SK-N-MC (cell line): ENCODE measurements at regions not wholly inside any gene's neighbourhood (a gene's known extent, or its start where the extent isn't known, plus 50 kb on each side); places are given as distances from the start of the nearest gene placed in this dataset.
"Not testable (repeated sequence)": the region's sequence is repeated elsewhere in the genome, so short reads cannot be mapped to it uniquely, and the experiment has no call there.

Experiments used
- DNase-seq: peaks from one replicate; pipeline ENCODE4 v3.0.0-alpha.2; 2011; ENCODE audit warnings: low read depth, low spot score
- H3K27ac ChIP-seq: fragments of 200-600 bp; sonication (generic); 2 replicates; pipeline ENCODE4 v1.5.1; 2016; ENCODE audit warnings: mixed run types
- H3K36me3 ChIP-seq: fragments of 200-600 bp; sonication (generic); 2 replicates; pipeline ENCODE4 v1.6.1; 2017; ENCODE audit warnings: antibody characterized with exemption, low read length, mixed read lengths; ENCODE audit not compliant: insufficient read depth
- H3K4me3 ChIP-seq: fragments of 200-600 bp; sonication (generic); 2 replicates; pipeline ENCODE4 v1.5.1; 2016
- H3K9ac ChIP-seq: fragments of 200-600 bp; sonication (generic); 2 replicates; pipeline ENCODE4 v1.8.0; 2017; ENCODE audit warnings: mixed run types, mixed read lengths; ENCODE audit not compliant: insufficient read length
- H3K9me3 ChIP-seq: fragments of 200-600 bp; sonication (generic); 2 replicates; pipeline ENCODE4 v1.6.1; 2017; ENCODE audit warnings: low read depth, mild to moderate bottlenecking, antibody characterized with exemption, low read length, moderate library complexity, mixed read lengths
- EZH2 ChIP-seq: fragments of 200-600 bp; sonication (generic); IDR thresholded peaks from one replicate; pipeline ENCODE4 v1.6.1; 2017; ENCODE audit warnings: antibody characterized with exemption
- FOXP2 ChIP-seq: optimal IDR thresholded peaks from 2 replicates; pipeline ENCODE3; 2011; ENCODE audit warnings: mild to moderate bottlenecking, moderate library complexity; ENCODE audit not compliant: insufficient read depth; ENCODE audit errors: extremely low read length, control extremely low read depth
- POLR2AphosphoS5 ChIP-seq: IDR thresholded peaks from 2 replicates; pipeline ENCODE4 v1.6.1; 2012; ENCODE audit warnings: mild to moderate bottlenecking, low read depth, low read length, borderline replicate concordance

- H3K36me3 ChIP-seq, result no peaks in the 10 kb centered on the region
- H3K9me3 ChIP-seq, result no peaks in the 10 kb centered on the region
- TF ChIP-seq EZH2 (no peak), POLR2AphosphoS5 (no peak), FOXP2 (no peak)
- no peak overlapping the region for H3K4me3 ChIP-seq
- no peak for DNase-seq
- H3K27ac ChIP-seq, result no peak overlapping the region
- no peak overlapping the region for H3K9ac ChIP-seq
These were observed 72.8 kb upstream of the TWIST2 start for GRCh38 chr2:238774980-238775509.

DNA sequence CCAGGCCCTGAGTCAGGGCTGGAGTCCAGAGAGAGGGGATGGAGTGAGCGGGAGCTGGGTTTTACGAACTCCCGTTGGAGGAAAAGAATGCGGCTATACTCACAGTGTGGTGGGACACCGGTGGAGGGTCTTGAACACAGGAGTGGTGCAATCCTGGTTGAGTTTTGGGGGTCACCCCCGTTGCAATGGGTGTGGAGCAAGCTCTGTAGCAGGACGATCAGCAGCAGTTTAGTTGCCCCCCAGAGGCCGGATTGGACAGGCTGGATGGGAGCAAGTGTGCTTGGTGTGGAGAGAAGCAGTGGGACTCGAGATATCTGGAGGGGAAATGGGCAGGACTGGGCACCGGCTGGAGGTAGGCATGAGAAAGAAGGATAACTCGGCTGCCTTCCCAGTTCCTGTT is 72.3 kb upstream of the TWIST2 start:
- no peak overlapping the region for H3K4me3 ChIP-seq
- DNase-seq, result no peak
- no peaks in the 10 kb centered on the region for H3K36me3 ChIP-seq
- H3K9me3 ChIP-seq, result no peaks in the 10 kb centered on the region
- H3K9ac ChIP-seq, result no peak overlapping the region
- no peak for TF ChIP-seq FOXP2
- TF ChIP-seq EZH2, result no peak
- no peak for TF ChIP-seq POLR2AphosphoS5
- no peak overlapping the region for H3K27ac ChIP-seq

- no peaks in the 10 kb centered on the region for H3K9me3 ChIP-seq
- H3K27ac ChIP-seq, result no peak overlapping the region
- H3K9ac ChIP-seq, result no peak overlapping the region
- no peaks in the 10 kb centered on the region for H3K36me3 ChIP-seq
- no peak overlapping the region for H3K4me3 ChIP-seq
- no peak for TF ChIP-seq EZH2
- TF ChIP-seq FOXP2, result no peak
- no peak for TF ChIP-seq POLR2AphosphoS5
- no peak for DNase-seq
These were observed 71.7 kb upstream of the TWIST2 start for GRCh38 chr2:238776003-238776760.

DNA sequence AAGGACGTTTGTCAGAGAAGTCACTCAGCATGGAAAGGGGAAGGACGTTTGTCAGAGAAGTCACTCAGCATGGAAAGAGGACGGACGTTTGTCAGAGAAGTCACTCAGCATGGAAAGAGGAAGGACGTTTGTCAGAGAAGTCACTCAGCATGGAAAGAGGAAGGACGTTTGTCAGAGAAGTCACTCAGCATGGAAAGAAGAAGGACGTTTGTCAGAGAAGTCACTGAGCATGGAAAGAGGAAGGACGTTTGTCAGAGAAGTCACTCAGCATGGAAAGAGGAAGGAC is 71.2 kb upstream of the TWIST2 start:
- not testable (repeated sequence) for H3K9ac ChIP-seq, H3K9me3 ChIP-seq, H3K27ac ChIP-seq, H3K4me3 ChIP-seq, H3K36me3 ChIP-seq, DNase-seq

DNA sequence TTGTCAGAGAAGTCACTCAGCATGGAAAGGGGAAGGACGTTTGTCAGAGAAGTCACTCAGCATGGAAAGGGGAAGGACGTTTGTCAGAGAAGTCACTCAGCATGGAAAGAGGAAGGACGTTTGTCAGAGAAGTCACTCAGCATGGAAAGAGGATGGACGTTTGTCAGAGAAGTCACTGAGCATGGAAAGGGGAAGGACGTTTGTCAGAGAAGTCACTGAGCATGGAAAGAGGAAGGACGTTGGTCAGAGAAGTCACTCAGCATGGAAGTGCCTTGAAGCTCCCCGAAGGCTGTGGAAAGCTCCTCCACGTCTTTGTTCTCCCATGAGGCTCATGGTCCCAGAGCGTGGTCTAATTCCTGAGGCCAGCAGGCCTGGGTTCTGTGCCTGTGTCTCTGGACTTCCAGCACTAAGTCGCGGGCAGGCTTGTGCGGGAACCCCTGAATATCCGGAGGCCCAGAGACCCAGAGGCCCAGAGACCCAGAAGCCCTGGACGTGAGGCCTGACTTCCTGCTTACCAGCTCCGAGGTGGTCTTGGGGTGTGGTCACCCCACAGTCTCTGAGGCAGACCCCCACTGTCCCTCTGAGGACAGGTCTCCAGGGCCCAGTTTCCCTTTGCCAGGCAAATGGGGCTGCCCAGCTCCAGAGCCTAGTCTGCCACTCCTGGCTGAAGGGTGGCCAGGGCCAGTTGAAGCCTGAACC is 70.4 kb upstream of the TWIST2 start:
- Histone ChIP-seq H3K36me3 (no peaks in the 10 kb centered on the region), H3K27ac (no peak overlapping the region), H3K9me3 (no peaks in the 10 kb centered on the region), H3K4me3 (no peak overlapping the region), H3K9ac (no peak overlapping the region)
- DNase-seq, result no peak
- no peak for TF ChIP-seq FOXP2
- TF ChIP-seq POLR2AphosphoS5, result no peak
- no peak for TF ChIP-seq EZH2

DNA sequence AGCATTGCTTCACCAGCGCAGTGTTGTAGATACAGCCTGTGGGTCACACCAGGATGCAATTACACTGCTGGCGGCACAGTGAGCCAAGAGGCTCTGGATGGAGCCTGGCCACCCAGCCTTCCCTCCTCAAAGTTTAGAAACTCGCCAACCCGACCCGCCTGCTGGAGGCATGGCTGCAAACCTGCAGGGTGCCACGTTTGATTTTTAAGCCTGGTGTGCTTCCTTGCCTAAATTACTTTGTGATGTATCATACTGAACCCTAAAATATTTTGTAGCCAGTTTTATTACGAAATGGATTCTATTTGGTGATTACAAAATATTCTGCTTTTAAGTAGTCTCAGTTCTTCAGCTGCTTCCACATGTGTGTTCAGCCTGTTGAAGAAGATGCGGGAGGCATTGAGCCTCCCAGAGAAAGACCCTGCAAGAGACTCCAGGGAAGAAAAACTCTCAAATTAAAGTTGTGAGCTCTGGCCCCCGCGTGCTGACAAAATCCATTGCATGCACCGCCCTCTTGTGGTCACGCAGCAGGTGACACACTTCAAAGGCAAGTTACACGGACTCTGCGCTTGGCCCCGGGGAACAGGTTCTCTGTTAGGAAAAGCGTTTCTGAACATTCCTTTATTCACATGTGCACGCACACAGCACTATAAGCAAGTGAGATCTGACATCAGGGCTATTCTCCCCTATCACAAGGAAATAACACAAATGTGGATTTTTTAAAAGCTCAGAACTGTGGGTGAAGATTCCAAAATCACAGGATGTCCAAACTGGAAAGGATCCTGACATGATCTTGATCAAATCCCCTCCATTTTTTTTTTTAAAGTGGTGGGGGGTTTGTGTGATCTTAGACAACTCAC is 63.0 kb upstream of the TWIST2 start:
- no peaks in the 10 kb centered on the region for H3K36me3 ChIP-seq
- no peak overlapping the region for H3K4me3 ChIP-seq
- TF ChIP-seq EZH2 (no peak), FOXP2 (no peak), POLR2AphosphoS5 (no peak)
- no peak overlapping the region for H3K27ac ChIP-seq
- no peak overlapping the region for H3K9ac ChIP-seq
- DNase-seq, result peak; percentile 14
- H3K9me3 ChIP-seq, result no peaks in the 10 kb centered on the region

DNA sequence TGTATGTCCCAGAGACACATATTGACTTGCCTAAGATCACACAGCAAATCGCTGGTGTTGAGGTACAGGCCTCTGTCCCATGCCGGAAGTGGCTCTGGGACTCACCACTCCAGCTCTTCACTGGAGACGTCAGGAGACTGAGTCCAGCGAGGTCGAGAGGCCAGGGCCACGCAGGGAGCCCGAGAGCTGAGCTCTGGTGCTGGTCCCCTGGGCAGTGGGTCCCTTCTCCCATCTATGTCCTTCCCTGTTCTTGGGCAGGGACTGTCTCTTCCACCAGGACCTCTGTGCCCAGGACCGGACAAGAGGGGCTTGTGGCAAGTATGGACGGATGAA is 62.4 kb upstream of the TWIST2 start:
- H3K9ac ChIP-seq, result no peak overlapping the region
- H3K4me3 ChIP-seq, result no peak overlapping the region
- no peaks in the 10 kb centered on the region for H3K9me3 ChIP-seq
- H3K36me3 ChIP-seq, result no peaks in the 10 kb centered on the region
- H3K27ac ChIP-seq, result no peak overlapping the region
- DNase-seq, result no peak
- no peak for TF ChIP-seq EZH2
- no peak for TF ChIP-seq FOXP2
- no peak for TF ChIP-seq POLR2AphosphoS5

GRCh38 chr2:238786379-238786778 is 61.5 kb upstream of the TWIST2 start:
- H3K4me3 ChIP-seq, result no peak overlapping the region
- no peak overlapping the region for H3K27ac ChIP-seq
- TF ChIP-seq POLR2AphosphoS5 (no peak), EZH2 (no peak), FOXP2 (no peak)
- no peaks in the 10 kb centered on the region for H3K36me3 ChIP-seq
- DNase-seq, result no peak
- H3K9me3 ChIP-seq, result no peaks in the 10 kb centered on the region
- H3K9ac ChIP-seq, result no peak overlapping the region
